C4-2B (cell line): ENCODE measurements at regions not wholly inside any gene's neighbourhood (a gene's known extent, or its start where the extent isn't known, plus 50 kb on each side); places are given as distances from the start of the nearest gene placed in this dataset.

Experiments
- CTCF ChIP-seq: fragments of 450-650 bp; conservative IDR thresholded peaks from 2 replicates; pipeline ENCODE4 v1.5.1; 2017; ENCODE audit warnings: mild to moderate bottlenecking
- ZFX ChIP-seq: fragments of 450-650 bp; IDR thresholded peaks from 2 replicates; pipeline ENCODE4 v1.6.1; 2017

DNA sequence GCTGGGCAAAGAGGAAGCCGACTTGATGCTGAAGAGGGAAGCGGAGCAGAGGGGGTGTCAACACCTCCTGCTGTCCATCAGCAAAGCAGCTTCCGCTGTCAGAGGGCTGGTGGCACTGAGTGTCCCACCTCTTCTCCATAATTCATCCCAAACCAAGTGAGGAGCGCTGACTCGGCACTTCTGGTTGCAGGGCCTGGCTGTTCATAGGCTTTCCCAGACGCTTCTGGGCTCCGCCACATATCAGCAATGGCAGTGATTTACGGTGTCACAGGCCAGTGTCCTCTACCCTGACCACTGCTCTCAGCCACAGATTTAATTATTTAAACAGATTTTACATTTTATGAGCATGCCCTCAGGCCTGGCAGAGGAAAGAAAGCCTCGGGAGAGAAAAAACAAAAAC is 70.1 kb upstream of the TENM4 start:
- TF ChIP-seq CTCF = no peak
- TF ChIP-seq ZFX = no peak
